NCI-H146 treated with DMSO at 0.1 percent for 48 hours (cell line): ENCODE measurements at regions not wholly inside any gene's neighbourhood (a gene's known extent, or its start where the extent isn't known, plus 50 kb on each side); places are given as distances from the start of the nearest gene placed in this dataset.
"Not testable (repeated sequence)": the region's sequence is repeated elsewhere in the genome, so short reads cannot be mapped to it uniquely, and the experiment has no call there.

Source experiments
- DNase-seq: peaks from one replicate; lab custom pipeline; 2025; ENCODE audit not compliant: unreplicated experiment; lab: John Stamatoyannopoulos, UW

GRCh38 chr20:22944062-22944461, 91.0 kb upstream of the SSTR4 start:
- DNase-seq, result no peak

GRCh38 chr20:22944936-22945335, 90.2 kb upstream of the SSTR4 start:
- DNase-seq, result no peak

- no peak for DNase-seq
Measured at GRCh38 chr20:22946596-22946995, 88.5 kb upstream of the SSTR4 start.

- no peak for DNase-seq
Measured at GRCh38 chr20:22949331-22950109, 85.6 kb upstream of the SSTR4 start.

GRCh38 chr20:22951966-22952365, 83.1 kb upstream of the SSTR4 start:
- DNase-seq, result no peak

- no peak for DNase-seq
Measured at GRCh38 chr20:22954661-22955060, 80.5 kb upstream of the SSTR4 start.

GRCh38 chr20:22958390-22958789, 76.7 kb upstream of the SSTR4 start:
- no peak for DNase-seq

- no peak for DNase-seq
Measured at GRCh38 chr20:22962567-22963439, 72.3 kb upstream of the SSTR4 start.

- no peak for DNase-seq
Measured at GRCh38 chr20:22963581-22963980, 71.5 kb upstream of the SSTR4 start.

- no peak for DNase-seq
Measured at GRCh38 chr20:22966787-22967464, 68.2 kb upstream of the SSTR4 start.

GRCh38 chr20:22967706-22968105, 67.4 kb upstream of the SSTR4 start:
- not testable (repeated sequence) for DNase-seq

GRCh38 chr20:22969031-22969430, 66.1 kb upstream of the SSTR4 start:
- DNase-seq, result not testable (repeated sequence)

- DNase-seq, result not testable (repeated sequence)
Measured at GRCh38 chr20:22971077-22971476, 64.0 kb upstream of the SSTR4 start.

- DNase-seq, result no peak
Measured at GRCh38 chr20:22974354-22974753, 60.8 kb upstream of the SSTR4 start.

GRCh38 chr20:22977047-22977785, 57.9 kb upstream of the SSTR4 start:
- DNase-seq, result no peak

- DNase-seq, result no peak
Measured at GRCh38 chr20:22984008-22984407, 51.1 kb upstream of the SSTR4 start.

GRCh38 chr20:22984606-22985005, 50.5 kb upstream of the SSTR4 start:
- DNase-seq, result no peak

GRCh38 chr20:22985239-22985778, 49.8 kb upstream of the SSTR4 start:
- DNase-seq, result no peak
